NCI-H1105 treated with DMSO at 0.1 percent for 48 hours (cell line): ENCODE measurements at regions not wholly inside any gene's neighbourhood (a gene's known extent, or its start where the extent isn't known, plus 50 kb on each side); places are given as distances from the start of the nearest gene placed in this dataset.
"Not testable (repeated sequence)": the region's sequence is repeated elsewhere in the genome, so short reads cannot be mapped to it uniquely, and the experiment has no call there.

Experiments
- DNase-seq: peaks from one replicate; lab custom pipeline; 2025; lab: John Stamatoyannopoulos, UW

- no peak for DNase-seq
These were observed 218.5 kb upstream of the CNTN3 start for GRCh38 chr3:74832925-74833324.

GRCh38 chr3:74830845-74831244 lies 216.4 kb upstream of the CNTN3 start:
- DNase-seq, result not testable (repeated sequence)

GRCh38 chr3:74825404-74825803 lies 210.9 kb upstream of the CNTN3 start:
- not testable (repeated sequence) for DNase-seq

- no peak for DNase-seq
These were observed 209.9 kb upstream of the CNTN3 start for GRCh38 chr3:74824366-74824765.

- no peak for DNase-seq
These were observed 199.7 kb upstream of the CNTN3 start for GRCh38 chr3:74814181-74814580.

- DNase-seq, result no peak
These were observed 198.3 kb upstream of the CNTN3 start for GRCh38 chr3:74812756-74813155.

GRCh38 chr3:74808506-74809275 lies 194.2 kb upstream of the CNTN3 start:
- DNase-seq, result no peak

GRCh38 chr3:74801924-74802323 lies 187.5 kb upstream of the CNTN3 start:
- DNase-seq, result no peak

GRCh38 chr3:74789111-74789510 lies 174.7 kb upstream of the CNTN3 start:
- DNase-seq, result no peak

GRCh38 chr3:74787011-74787410 lies 172.6 kb upstream of the CNTN3 start:
- DNase-seq, result peak; percentile 14

- DNase-seq, result no peak
These were observed 156.9 kb upstream of the CNTN3 start for GRCh38 chr3:74771401-74771800.

GRCh38 chr3:74768010-74768409 lies 153.6 kb upstream of the CNTN3 start:
- DNase-seq, result no peak

GRCh38 chr3:74766405-74766804 lies 151.9 kb upstream of the CNTN3 start:
- DNase-seq, result no peak

- DNase-seq, result no peak
These were observed 149.4 kb upstream of the CNTN3 start for GRCh38 chr3:74763830-74764229.

- DNase-seq, result no peak
These were observed 142.2 kb upstream of the CNTN3 start for GRCh38 chr3:74756674-74757073.

GRCh38 chr3:74752290-74752689 lies 137.8 kb upstream of the CNTN3 start:
- DNase-seq, result no peak

- DNase-seq, result no peak
These were observed 137.3 kb upstream of the CNTN3 start for GRCh38 chr3:74751775-74752174.

GRCh38 chr3:74750901-74751300 lies 136.4 kb upstream of the CNTN3 start:
- no peak for DNase-seq

GRCh38 chr3:74739242-74739641 lies 124.8 kb upstream of the CNTN3 start:
- DNase-seq, result no peak

- DNase-seq, result no peak
These were observed 107.8 kb upstream of the CNTN3 start for GRCh38 chr3:74722211-74722610.

- DNase-seq, result no peak
These were observed 99.5 kb upstream of the CNTN3 start for GRCh38 chr3:74713977-74714376.

- DNase-seq, result no peak
These were observed 97.6 kb upstream of the CNTN3 start for GRCh38 chr3:74711913-74712512.

GRCh38 chr3:74709951-74710350 lies 95.5 kb upstream of the CNTN3 start:
- DNase-seq, result no peak
